Adrenal gland (tissue), 9 donors: ENCODE measurements at regions not wholly inside any gene's neighbourhood (a gene's known extent, or its start where the extent isn't known, plus 50 kb on each side); places are given as distances from the start of the nearest gene placed in this dataset.

ENCODE experiments used
- DNase-seq, 7 donors: peaks; one replicate each; pipeline ENCODE4 v3.0.0-alpha.2; 2019 to 2020
- H3K27ac ChIP-seq, 5 donors: fragments of 200-600 bp; sonication (generic) in 4 of 5; 1 replicate in 3 of 5; 2 replicates in 2 of 5; pipeline versions ENCODE4 v1.5.1 to v1.8.0; 2016 to 2020; ENCODE audit warnings: mild to moderate bottlenecking in 1 of 5
- H3K27me3 ChIP-seq: fragments of 200-600 bp; 2 replicates; pipeline ENCODE4 v1.8.0; 2021
- H3K36me3 ChIP-seq, 2 donors: fragments of 200-600 bp; replicated peaks in 1 of 2; 1 replicate in 1 of 2; 2 replicates in 1 of 2; pipeline versions ENCODE4 v1.5.1 to v1.8.0; 2018 to 2022
- H3K4me1 ChIP-seq, 2 donors: fragments of 200-600 bp; replicated peaks in 1 of 2; 1 replicate in 1 of 2; 2 replicates in 1 of 2; pipeline versions ENCODE4 v1.5.1 to v1.8.0; 2018 to 2021
- H3K4me3 ChIP-seq, 4 donors: fragments of 200-600 bp; sonication (generic) in 3 of 4; one replicate each; pipeline ENCODE4 v1.5.1; 2016 to 2018
- H3K9me3 ChIP-seq, 3 donors: fragments of 200-600 bp; sonication (generic) in 1 of 3; replicated peaks in 1 of 3; 1 replicate in 2 of 3; 2 replicates in 1 of 3; pipeline versions ENCODE4 v1.5.1 to v1.8.0; 2016 to 2021
- CTCF ChIP-seq, 6 experiments: fragments of 450-650 bp in 4 of 6; fragments of 200-600 bp in 2 of 6; sonication (generic) in 1 of 6; IDR thresholded peaks; 1 replicate in 5 of 6; 2 replicates in 1 of 6; pipeline versions ENCODE4 v1.5.1 to v1.8.0; 2016 to 2021; ENCODE audit warnings: antibody characterized with exemption in 6 of 6, mild to moderate bottlenecking in 2 of 6, moderate library complexity in 1 of 6
- POLR2A ChIP-seq, 2 donors: fragments of 450-650 bp; IDR thresholded peaks; one replicate each; pipeline ENCODE4 v1.6.1; 2017; ENCODE audit warnings: antibody characterized with exemption in 2 of 2, mild to moderate bottlenecking in 2 of 2, moderate library complexity in 1 of 2
- WGBS, 4 donors: extraction: QIAGEN DNeasy Blood & Tissue Kit in 2 of 4; methylation state at CpG; one replicate each; pipeline versions ENCODE4 v1.1.5 to v1.1.7; 2013 to 2017; 5-methylcytosine and 5-hydroxymethylcytosine counted together
- intact Hi-C, 2 donors: fragments of 100-400 bp; cut with DNase I; formaldehyde crosslinking; loops; one replicate each; pipeline versions ENCODE4 v1.14.1 to v1.15.0; 2022 to 2023
- donor health status: healthy with polysubstance abuse.
- donor health status: Bipolar disorder and iron deficiency.
- donor health status: DM: yes; HTN: yes; CAD: no.
- donor health status: DM: no; HTN: no; CAD: no.
- donor health status: DM: no; HTN: no; CAD: no.

DNA sequence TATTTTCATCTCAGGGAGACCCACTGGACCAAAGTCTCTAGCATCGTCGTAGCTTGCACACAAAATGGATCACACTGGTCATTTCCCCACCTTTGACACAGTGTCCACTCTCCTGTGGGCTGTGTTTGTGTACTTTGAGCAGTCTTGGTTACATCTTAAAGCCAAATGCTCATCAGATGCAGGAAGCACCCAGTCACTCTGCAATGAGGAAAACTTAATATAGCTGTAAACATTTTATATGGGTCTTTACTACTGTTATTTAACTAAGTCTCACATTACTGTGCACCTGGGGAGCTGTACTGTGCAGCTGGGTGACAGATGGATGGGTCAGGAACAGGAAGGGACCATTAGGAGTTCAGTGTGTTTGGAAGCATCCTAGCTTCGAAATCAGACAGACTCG, 109.0 kb upstream of the CXCR4 start:
- intact Hi-C loops = no loop called here
- H3K36me3 ChIP-seq = no peaks in the 10 kb centered on the region
- no peak overlapping the region for H3K27ac ChIP-seq
- peaks cover 14 to 19% of the 10 kb centered on the region in 2 donors for H3K4me1 ChIP-seq
- H3K9me3 ChIP-seq = no peaks in the 10 kb centered on the region
- H3K4me3 ChIP-seq = no peak overlapping the region
- WGBS, 4 donors = 86 to 95% (median 91%) methylated on average over 4 of the region's 4 CpGs
- no peak for DNase-seq
- H3K27me3 ChIP-seq = no peaks in the 10 kb centered on the region
- TF ChIP-seq CTCF (IDR thresholded peaks at IDR 0.05) (no peak), POLR2A (IDR thresholded peaks at IDR 0.05) (no peak)

DNA sequence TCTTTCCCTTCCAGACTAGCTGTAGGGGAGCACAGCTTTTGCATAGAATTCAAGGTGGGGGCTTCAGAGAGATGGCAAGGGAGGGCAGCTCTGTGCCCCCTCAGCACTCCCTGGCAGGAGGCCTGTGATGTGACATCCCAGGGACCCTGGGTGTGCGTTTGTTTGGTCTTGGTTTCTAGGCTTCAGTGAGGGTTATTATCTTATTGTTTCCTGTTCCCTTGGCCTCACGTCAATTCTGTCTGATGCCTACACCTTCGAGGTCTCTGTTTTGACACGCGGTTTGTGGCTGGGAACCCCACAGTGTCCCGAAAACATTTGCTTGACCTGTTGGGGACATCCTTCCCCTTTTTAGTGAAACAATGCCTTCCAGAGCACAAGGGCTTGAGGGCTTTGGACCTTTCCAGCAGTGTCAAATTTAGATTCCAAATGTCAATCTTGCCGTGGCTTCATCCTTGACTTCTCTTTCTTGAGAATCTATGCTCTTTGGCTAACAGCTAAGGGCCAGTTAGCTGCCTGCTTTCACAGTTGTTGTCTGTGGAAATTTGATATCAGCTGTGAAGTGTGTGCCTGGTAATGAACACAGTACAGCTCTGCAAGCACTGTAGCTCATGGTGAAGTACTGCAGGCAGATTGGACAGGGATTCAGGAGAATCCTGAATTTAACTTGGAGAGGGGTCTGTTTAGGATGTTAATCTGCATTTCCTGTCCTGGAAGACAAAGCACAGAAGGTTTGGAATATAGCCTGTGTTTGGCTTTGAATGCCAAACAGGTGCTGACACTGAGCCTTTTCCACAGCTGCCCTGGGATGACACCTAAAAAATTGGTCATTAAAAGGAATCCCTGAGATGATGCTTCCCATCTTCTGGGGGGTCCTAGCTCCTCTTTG, 108.2 kb upstream of the CXCR4 start:
- peak in 1 of 7 donors; percentile 19 for DNase-seq
- Histone ChIP-seq H3K36me3 (no peaks in the 10 kb centered on the region), H3K27ac (no peak overlapping the region), H3K4me3 (no peak overlapping the region), H3K4me1 (peaks cover 14 to 19% of the 10 kb centered on the region in 2 donors), H3K27me3 (no peaks in the 10 kb centered on the region), H3K9me3 (no peaks in the 10 kb centered on the region)
- 42 to 56% (median 51%) methylated on average over 7 of the region's 7 CpGs for WGBS, 4 donors
- TF ChIP-seq POLR2A (IDR thresholded peaks at IDR 0.05) (no peak), CTCF (IDR thresholded peaks at IDR 0.05) (no peak)
- intact Hi-C loops = no loop called here

- peak overlapping the region in 4 of 5 donors; percentile 36 to 75 (median 42) for H3K27ac ChIP-seq
These were observed 105.3 kb upstream of the CXCR4 start for GRCh38 chr2:136223274-136223673.

GRCh38 chr2:136222862-136223261, 104.9 kb upstream of the CXCR4 start:
- no peaks in the 10 kb centered on the region for H3K9me3 ChIP-seq
- H3K4me3 ChIP-seq = no peak overlapping the region
- no peaks in the 10 kb centered on the region for H3K36me3 ChIP-seq
- peak overlapping the region in 4 of 5 donors; percentile 36 to 75 (median 46) for H3K27ac ChIP-seq
- intact Hi-C loops = no loop called here
- H3K27me3 ChIP-seq = no peaks in the 10 kb centered on the region
- DNase-seq = no peak
- no peak for TF ChIP-seq POLR2A (IDR thresholded peaks at IDR 0.05)
- no peak for TF ChIP-seq CTCF (IDR thresholded peaks at IDR 0.05)
- peaks cover 14 to 19% of the 10 kb centered on the region in 2 donors for H3K4me1 ChIP-seq
- 39 to 46% (median 40%) methylated on average over 5 of the region's 5 CpGs for WGBS, 4 donors

More at GRCh38 chr2:136223274-136223673, 105.3 kb upstream of the CXCR4 start:
- H3K4me3 ChIP-seq = no peak overlapping the region
- TF ChIP-seq POLR2A (IDR thresholded peaks at IDR 0.05) (no peak), CTCF (IDR thresholded peaks at IDR 0.05) (no peak)
- H3K9me3 ChIP-seq = no peaks in the 10 kb centered on the region
- H3K4me1 ChIP-seq = peaks cover 14 to 19% of the 10 kb centered on the region in 2 donors
- no peak for DNase-seq
- H3K36me3 ChIP-seq = no peaks in the 10 kb centered on the region
- no peaks in the 10 kb centered on the region for H3K27me3 ChIP-seq
- intact Hi-C loops = no loop called here
- WGBS, 4 donors = 77 to 91% (median 83%) methylated on average over 7 of the region's 7 CpGs
